ENCODE measurements at regions not wholly inside any gene's neighbourhood (a gene's known extent, or its start where the extent isn't known, plus 50 kb on each side); places are given as distances from the start of the nearest gene placed in this dataset.

DNA sequence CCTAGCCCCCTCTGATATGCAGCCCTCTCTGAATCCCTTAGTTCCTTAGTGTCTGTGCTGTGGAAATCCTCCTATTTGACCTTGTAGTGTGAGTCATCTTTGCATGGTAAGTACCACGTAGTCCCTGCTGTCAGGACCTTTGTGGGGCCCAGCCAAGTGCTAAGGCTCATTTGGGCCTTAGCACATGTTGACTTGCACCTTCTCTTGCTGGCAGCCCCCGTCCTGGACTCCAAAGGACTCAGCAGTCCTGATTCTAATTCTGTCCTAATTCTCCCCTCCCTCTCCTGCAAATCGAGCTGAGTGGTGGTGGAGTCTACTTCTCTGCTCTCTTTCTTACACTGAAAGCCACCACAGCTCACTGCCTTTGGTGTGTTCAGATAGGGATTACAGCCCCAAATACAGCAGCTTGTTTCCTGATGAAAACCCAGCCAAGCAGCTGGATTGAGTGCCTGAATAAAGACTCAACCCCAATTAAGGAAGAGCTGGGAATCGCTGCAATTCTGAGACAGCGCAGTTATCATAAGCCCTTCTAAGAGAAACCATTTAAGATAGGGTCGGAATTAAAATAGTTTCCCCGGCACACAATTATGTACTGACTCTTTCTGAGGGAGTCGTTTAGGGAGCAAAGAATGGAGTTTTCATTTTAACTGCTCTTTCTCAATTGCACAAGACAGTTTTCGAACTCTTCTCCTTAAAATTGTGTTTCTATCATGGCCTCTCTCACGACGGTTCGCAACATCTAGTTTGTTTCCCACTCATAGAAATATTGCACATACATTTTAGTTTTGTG is 215.6 kb upstream of the TNP1 start:
- H3K36me3 ChIP-seq (ENCODE audit: control insufficient read depth, insufficient read depth, low read length), result no peaks in the 10 kb centered on the region
- ATAC-seq, result no peak

DNA sequence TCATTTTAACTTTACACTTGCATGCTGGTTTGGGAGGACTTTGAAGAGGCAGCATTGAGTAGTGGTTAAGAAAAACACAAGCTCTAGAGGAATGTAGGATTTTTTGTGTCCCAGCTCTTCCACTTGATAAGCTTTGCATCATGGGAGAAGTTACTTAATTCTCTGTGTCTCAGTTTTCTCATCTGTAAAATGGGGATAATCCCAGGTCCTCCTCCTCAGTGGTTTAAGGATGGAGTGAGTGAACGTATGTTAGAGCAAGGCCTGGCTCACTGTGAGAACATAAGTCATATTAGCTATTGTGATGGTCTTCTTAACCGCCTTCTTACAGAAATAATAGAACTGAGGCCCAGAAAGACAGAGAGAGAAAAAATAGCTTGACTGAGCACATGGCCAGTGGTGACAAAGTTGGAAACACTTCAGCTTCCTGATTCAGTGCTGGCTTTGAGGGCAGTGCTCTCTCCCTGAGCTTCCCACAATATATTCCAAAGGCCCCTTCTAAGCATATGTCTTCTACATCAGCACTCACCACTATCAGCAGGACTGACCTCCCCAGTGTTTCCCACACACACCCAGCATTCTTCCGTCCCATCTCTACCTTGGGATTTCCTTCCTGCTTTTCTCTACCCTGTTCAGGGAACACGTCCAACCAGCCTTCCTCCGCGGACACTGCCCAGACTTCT is 214.9 kb upstream of the TNP1 start:
- ATAC-seq, result no peak
- in situ Hi-C loops (cut with HindIII; ENCODE audit: low pct_unique_long_range_greater_than_20kb, low sequenced_read_pairs), result no loop called here
- no peak overlapping the region for H3K4me3 ChIP-seq (ENCODE audit: low read depth in 2 of 2, low read length in 2 of 2)
- intact Hi-C loops (cut with micrococcal nuclease; ENCODE audit: unreplicated experiment), result no loop called here
- no peak for DNase-seq (ENCODE audit: low read depth, low spot score)
- H3K36me3 ChIP-seq (ENCODE audit: control insufficient read depth, insufficient read depth, low read length), result no peaks in the 10 kb centered on the region
- H3K27ac ChIP-seq (ENCODE audit: low read length), result no peak overlapping the region
- no peak for TF ChIP-seq TCF7L2 (IDR thresholded peaks at IDR 0.05; ENCODE audit: low read depth, low read length)
- TF ChIP-seq SIN3A (IDR thresholded peaks at IDR 0.05; ENCODE audit: borderline replicate concordance, insufficient read depth, low read depth, low read length), result no peak
- TF ChIP-seq, protein P1, sequence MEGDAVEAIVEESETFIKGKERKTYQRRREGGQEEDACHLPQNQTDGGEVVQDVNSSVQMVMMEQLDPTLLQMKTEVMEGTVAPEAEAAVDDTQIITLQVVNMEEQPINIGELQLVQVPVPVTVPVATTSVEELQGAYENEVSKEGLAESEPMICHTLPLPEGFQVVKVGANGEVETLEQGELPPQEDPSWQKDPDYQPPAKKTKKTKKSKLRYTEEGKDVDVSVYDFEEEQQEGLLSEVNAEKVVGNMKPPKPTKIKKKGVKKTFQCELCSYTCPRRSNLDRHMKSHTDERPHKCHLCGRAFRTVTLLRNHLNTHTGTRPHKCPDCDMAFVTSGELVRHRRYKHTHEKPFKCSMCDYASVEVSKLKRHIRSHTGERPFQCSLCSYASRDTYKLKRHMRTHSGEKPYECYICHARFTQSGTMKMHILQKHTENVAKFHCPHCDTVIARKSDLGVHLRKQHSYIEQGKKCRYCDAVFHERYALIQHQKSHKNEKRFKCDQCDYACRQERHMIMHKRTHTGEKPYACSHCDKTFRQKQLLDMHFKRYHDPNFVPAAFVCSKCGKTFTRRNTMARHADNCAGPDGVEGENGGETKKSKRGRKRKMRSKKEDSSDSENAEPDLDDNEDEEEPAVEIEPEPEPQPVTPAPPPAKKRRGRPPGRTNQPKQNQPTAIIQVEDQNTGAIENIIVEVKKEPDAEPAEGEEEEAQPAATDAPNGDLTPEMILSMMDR (IDR thresholded peaks at IDR 0.05), result no peak
- TF ChIP-seq POLR2AphosphoS5 (IDR thresholded peaks at IDR 0.05; ENCODE audit: low read depth, low read length), result no peak
- TF ChIP-seq, protein P2, sequence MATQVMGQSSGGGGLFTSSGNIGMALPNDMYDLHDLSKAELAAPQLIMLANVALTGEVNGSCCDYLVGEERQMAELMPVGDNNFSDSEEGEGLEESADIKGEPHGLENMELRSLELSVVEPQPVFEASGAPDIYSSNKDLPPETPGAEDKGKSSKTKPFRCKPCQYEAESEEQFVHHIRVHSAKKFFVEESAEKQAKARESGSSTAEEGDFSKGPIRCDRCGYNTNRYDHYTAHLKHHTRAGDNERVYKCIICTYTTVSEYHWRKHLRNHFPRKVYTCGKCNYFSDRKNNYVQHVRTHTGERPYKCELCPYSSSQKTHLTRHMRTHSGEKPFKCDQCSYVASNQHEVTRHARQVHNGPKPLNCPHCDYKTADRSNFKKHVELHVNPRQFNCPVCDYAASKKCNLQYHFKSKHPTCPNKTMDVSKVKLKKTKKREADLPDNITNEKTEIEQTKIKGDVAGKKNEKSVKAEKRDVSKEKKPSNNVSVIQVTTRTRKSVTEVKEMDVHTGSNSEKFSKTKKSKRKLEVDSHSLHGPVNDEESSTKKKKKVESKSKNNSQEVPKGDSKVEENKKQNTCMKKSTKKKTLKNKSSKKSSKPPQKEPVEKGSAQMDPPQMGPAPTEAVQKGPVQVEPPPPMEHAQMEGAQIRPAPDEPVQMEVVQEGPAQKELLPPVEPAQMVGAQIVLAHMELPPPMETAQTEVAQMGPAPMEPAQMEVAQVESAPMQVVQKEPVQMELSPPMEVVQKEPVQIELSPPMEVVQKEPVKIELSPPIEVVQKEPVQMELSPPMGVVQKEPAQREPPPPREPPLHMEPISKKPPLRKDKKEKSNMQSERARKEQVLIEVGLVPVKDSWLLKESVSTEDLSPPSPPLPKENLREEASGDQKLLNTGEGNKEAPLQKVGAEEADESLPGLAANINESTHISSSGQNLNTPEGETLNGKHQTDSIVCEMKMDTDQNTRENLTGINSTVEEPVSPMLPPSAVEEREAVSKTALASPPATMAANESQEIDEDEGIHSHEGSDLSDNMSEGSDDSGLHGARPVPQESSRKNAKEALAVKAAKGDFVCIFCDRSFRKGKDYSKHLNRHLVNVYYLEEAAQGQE (IDR thresholded peaks at IDR 0.05; ENCODE audit: insufficient read depth in 1 of 2, low read depth in 2 of 2, low read length in 1 of 2), result no peak
- H3K4me1 ChIP-seq (ENCODE audit: control insufficient read depth, insufficient read depth, low read length), result no peaks in the 10 kb centered on the region
- no peaks in the 10 kb centered on the region for H3K27me3 ChIP-seq (ENCODE audit: control insufficient read depth, insufficient read depth, low read length)
- POLR2A ChIA-PET, result no interaction called here
- CTCF ChIA-PET, result no interaction called here
- no TSS peak for BruUV-seq (replicated peaks)
- H3K9me3 ChIP-seq (ENCODE audit: control insufficient read depth, insufficient read depth, low read depth, low read length), result no peaks in the 10 kb centered on the region

More for the DNA sequence above, 215.6 kb upstream of the TNP1 start:
- TF ChIP-seq TCF7L2 (IDR thresholded peaks at IDR 0.05; ENCODE audit: low read depth, low read length) (no peak), POLR2AphosphoS5 (IDR thresholded peaks at IDR 0.05; ENCODE audit: low read depth, low read length) (no peak), SIN3A (IDR thresholded peaks at IDR 0.05; ENCODE audit: borderline replicate concordance, insufficient read depth, low read depth, low read length) (no peak)
- TF ChIP-seq, protein P1 (IDR thresholded peaks at IDR 0.05), result no peak
- TF ChIP-seq, protein P2 (IDR thresholded peaks at IDR 0.05; ENCODE audit: insufficient read depth in 1 of 2, low read depth in 2 of 2, low read length in 1 of 2), result no peak
- in situ Hi-C loops (cut with HindIII; ENCODE audit: low pct_unique_long_range_greater_than_20kb, low sequenced_read_pairs), result no loop called here
- intact Hi-C loops (cut with micrococcal nuclease; ENCODE audit: unreplicated experiment), result no loop called here
- Histone ChIP-seq H3K4me3 (ENCODE audit: low read depth in 2 of 2, low read length in 2 of 2) (no peak overlapping the region), H3K9me3 (ENCODE audit: control insufficient read depth, insufficient read depth, low read depth, low read length) (no peaks in the 10 kb centered on the region), H3K4me1 (ENCODE audit: control insufficient read depth, insufficient read depth, low read length) (no peaks in the 10 kb centered on the region), H3K27me3 (ENCODE audit: control insufficient read depth, insufficient read depth, low read length) (no peaks in the 10 kb centered on the region), H3K27ac (ENCODE audit: low read length) (no peak overlapping the region)
- CTCF ChIA-PET, result no interaction called here
- DNase-seq (ENCODE audit: low read depth, low spot score), result no peak
- BruUV-seq (replicated peaks), result no TSS peak
- POLR2A ChIA-PET, result no interaction called here

Measured in Panc1 (cell line).